Endothelial cell of umbilical vein (primary cell): ENCODE measurements at regions not wholly inside any gene's neighbourhood (a gene's known extent, or its start where the extent isn't known, plus 50 kb on each side); places are given as distances from the start of the nearest gene placed in this dataset.

Experiments
- EZH2 ChIP-seq: IDR thresholded peaks from 2 replicates; pipeline ENCODE4 v1.6.1; 2012; ENCODE audit warnings: borderline replicate concordance, low read depth, mild to moderate bottlenecking, moderate library complexity, low read length, inconsistent platforms; ENCODE audit not compliant: severe bottlenecking
- POLR2AphosphoS5 ChIP-seq: IDR thresholded peaks from 2 replicates; pipeline ENCODE4 v1.6.1; 2012; ENCODE audit warnings: low read depth, mild to moderate bottlenecking, control low read depth, low read length, moderate library complexity; ENCODE audit not compliant: insufficient read depth

DNA sequence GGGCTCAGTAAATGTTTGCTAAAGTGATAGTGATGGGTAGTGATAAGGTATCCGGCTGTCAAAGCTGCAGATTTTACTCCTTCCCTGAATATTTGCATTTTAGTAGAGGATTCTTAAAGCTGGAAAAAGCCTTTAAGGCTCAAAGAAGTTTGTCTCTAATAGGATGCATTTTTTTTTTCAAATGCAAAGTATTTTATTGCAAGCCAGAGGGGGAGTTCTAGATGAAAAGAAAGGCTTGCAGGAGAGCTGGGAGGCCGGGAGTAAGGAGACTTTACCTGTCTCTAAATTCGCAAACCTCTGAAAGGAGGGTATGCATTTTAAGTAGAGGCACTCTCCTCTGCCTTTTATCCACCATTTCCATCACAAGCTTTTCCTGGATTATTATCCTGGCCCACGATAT is 100.7 kb upstream of the FNDC3A start:
- TF ChIP-seq POLR2AphosphoS5 (no peak), EZH2 (no peak)
